ENCODE measurements at regions not wholly inside any gene's neighbourhood (a gene's known extent, or its start where the extent isn't known, plus 50 kb on each side); places are given as distances from the start of the nearest gene placed in this dataset.
"Not testable (repeated sequence)": the region's sequence is repeated elsewhere in the genome, so short reads cannot be mapped to it uniquely, and the experiment has no call there.

DNA sequence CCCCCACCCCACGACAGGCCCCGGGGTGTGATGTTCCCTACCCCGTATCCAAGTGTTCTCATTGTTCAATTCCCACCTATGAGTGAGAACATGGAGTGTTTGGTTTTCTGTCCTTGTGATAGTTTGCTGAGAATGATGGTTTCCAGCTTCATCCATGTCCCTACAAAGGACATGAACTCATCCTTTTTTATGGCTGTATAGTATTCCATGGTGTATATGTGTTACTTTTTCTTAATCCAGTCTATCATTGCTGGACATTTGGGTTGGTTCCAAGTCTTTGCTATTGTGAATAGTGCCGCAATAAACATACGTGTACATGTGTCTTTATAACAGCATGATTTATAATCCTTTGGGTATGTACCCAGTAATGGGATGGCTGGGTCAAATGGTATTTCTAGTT is 99.3 kb upstream of the RNU6-1 start:
- TF ChIP-seq, protein P1, sequence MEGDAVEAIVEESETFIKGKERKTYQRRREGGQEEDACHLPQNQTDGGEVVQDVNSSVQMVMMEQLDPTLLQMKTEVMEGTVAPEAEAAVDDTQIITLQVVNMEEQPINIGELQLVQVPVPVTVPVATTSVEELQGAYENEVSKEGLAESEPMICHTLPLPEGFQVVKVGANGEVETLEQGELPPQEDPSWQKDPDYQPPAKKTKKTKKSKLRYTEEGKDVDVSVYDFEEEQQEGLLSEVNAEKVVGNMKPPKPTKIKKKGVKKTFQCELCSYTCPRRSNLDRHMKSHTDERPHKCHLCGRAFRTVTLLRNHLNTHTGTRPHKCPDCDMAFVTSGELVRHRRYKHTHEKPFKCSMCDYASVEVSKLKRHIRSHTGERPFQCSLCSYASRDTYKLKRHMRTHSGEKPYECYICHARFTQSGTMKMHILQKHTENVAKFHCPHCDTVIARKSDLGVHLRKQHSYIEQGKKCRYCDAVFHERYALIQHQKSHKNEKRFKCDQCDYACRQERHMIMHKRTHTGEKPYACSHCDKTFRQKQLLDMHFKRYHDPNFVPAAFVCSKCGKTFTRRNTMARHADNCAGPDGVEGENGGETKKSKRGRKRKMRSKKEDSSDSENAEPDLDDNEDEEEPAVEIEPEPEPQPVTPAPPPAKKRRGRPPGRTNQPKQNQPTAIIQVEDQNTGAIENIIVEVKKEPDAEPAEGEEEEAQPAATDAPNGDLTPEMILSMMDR (conservative IDR thresholded peaks at IDR 0.05; ENCODE audit: low read depth, low read length): not testable (repeated sequence)
- not testable (repeated sequence) for TF ChIP-seq EZH2 (IDR thresholded peaks at IDR 0.05; ENCODE audit: low read length, unreplicated experiment)
